GM23338 (cell line): ENCODE measurements at regions not wholly inside any gene's neighbourhood (a gene's known extent, or its start where the extent isn't known, plus 50 kb on each side); places are given as distances from the start of the nearest gene placed in this dataset.

ENCODE experiments used
- ATAC-seq: fragments of 200-7000 bp; cut with Tn5 transposase; 3 replicates; pipeline ENCODE4 v1.9.1; 2020
- DNase-seq: peaks from one replicate; pipeline ENCODE4 v3.0.0-alpha.2; 2015; ENCODE audit warnings: low spot score
- H2AFZ ChIP-seq: fragments of 200-600 bp; sonication (generic); 2 replicates; pipeline ENCODE4 v1.8.0; 2016; ENCODE audit warnings: antibody characterized with exemption, mild to moderate bottlenecking, moderate library complexity
- H3F3A ChIP-seq: fragments of 200-600 bp; sonication (generic); replicated peaks from 2 replicates; pipeline ENCODE4 v1.8.0; 2017; ENCODE audit warnings: antibody characterized with exemption, mixed run types, low read depth
- H3K27ac ChIP-seq: fragments of 200-600 bp; sonication (generic); 2 replicates; pipeline ENCODE4 v1.6.1; 2016; ENCODE audit warnings: low read depth
- H3K27me3 ChIP-seq: fragments of 200-600 bp; sonication (generic); 2 replicates; pipeline ENCODE4 v1.8.0; 2016; ENCODE audit warnings: mild to moderate bottlenecking, mixed run types, moderate library complexity; ENCODE audit not compliant: insufficient read depth
- H3K36me3 ChIP-seq: fragments of 200-600 bp; sonication (generic); 2 replicates; pipeline ENCODE4 v1.8.0; 2016; ENCODE audit warnings: mild to moderate bottlenecking; ENCODE audit not compliant: insufficient read depth
- H3K4me1 ChIP-seq: fragments of 200-600 bp; sonication (generic); 2 replicates; pipeline ENCODE4 v1.8.0; 2016; ENCODE audit warnings: mild to moderate bottlenecking, moderate library complexity; ENCODE audit not compliant: insufficient read depth
- H3K4me2 ChIP-seq: fragments of 200-600 bp; sonication (generic); 2 replicates; pipeline ENCODE4 v1.7.1; 2017; ENCODE audit warnings: mixed run types
- H3K4me3 ChIP-seq: fragments of 200-600 bp; sonication (generic); 2 replicates; pipeline ENCODE4 v1.6.1; 2016; ENCODE audit warnings: mixed run types
- H3K79me2 ChIP-seq: fragments of 200-600 bp; sonication (generic); replicated peaks from 2 replicates; pipeline ENCODE4 v1.8.0; 2017; ENCODE audit warnings: mild to moderate bottlenecking; ENCODE audit not compliant: insufficient read depth
- H3K9me2 ChIP-seq: fragments of 200-600 bp; sonication (generic); 2 replicates; pipeline ENCODE4 v1.8.0; 2017; ENCODE audit not compliant: insufficient read depth
- H4K20me1 ChIP-seq: fragments of 200-600 bp; sonication (generic); replicated peaks from 2 replicates; pipeline ENCODE4 v1.8.0; 2017; ENCODE audit warnings: mild to moderate bottlenecking; ENCODE audit not compliant: insufficient read depth
- H3K27ac Mint-ChIP-seq: 2 replicates; pipeline ENCODE4 v1.8.0; 2020; ENCODE audit warnings: inconsistent platforms, mild to moderate bottlenecking, moderate library complexity, mixed read lengths
- H3K27me3 Mint-ChIP-seq: 3 replicates; pipeline ENCODE4 v1.8.0; 2022; ENCODE audit warnings: low read depth, mild to moderate bottlenecking, moderate library complexity, mixed read lengths, inconsistent platforms; ENCODE audit not compliant: insufficient read depth, poor library complexity
- H3K36me3 Mint-ChIP-seq: 3 replicates; pipeline ENCODE4 v1.8.0; 2021; ENCODE audit warnings: low read depth, mild to moderate bottlenecking, inconsistent platforms, moderate library complexity, mixed read lengths
- H3K4me1 Mint-ChIP-seq: 3 replicates; pipeline ENCODE4 v1.8.0; 2020; ENCODE audit warnings: mild to moderate bottlenecking, inconsistent platforms, mixed read lengths
- H3K4me3 Mint-ChIP-seq: 3 replicates; pipeline ENCODE4 v1.8.0; 2021; ENCODE audit warnings: moderate library complexity, mild to moderate bottlenecking, inconsistent platforms, mixed read lengths
- H3K9me3 Mint-ChIP-seq: 3 replicates; pipeline ENCODE4 v1.8.0; 2020; ENCODE audit warnings: moderate library complexity, mild to moderate bottlenecking, inconsistent platforms, mixed read lengths
- CTCF ChIP-seq, 2 experiments: fragments of 200-600 bp in 1 of 2; sonication (generic) in 1 of 2; conservative IDR thresholded peaks; 2 replicates each; pipeline versions ENCODE4 v1.5.1 to v1.6.1; 2016 to 2017; ENCODE audit warnings: antibody characterized with exemption in 2 of 2, low read depth in 2 of 2, mild to moderate bottlenecking in 2 of 2, moderate library complexity in 1 of 2
- ETS1 ChIP-seq: IDR thresholded peaks from 2 replicates; pipeline ENCODE4 v1.6.1; 2016; ENCODE audit warnings: antibody characterized with exemption
- EZH2phosphoT487 ChIP-seq: fragments of 200-600 bp; sonication (generic); IDR thresholded peaks from one replicate; pipeline ENCODE4 v1.8.1; 2018; ENCODE audit warnings: antibody characterized with exemption; ENCODE audit not compliant: unreplicated experiment
- JUNB ChIP-seq: IDR thresholded peaks from one replicate; pipeline ENCODE4 v1.6.1; 2016; ENCODE audit warnings: antibody characterized with exemption; ENCODE audit not compliant: unreplicated experiment
- NANOG ChIP-seq: IDR thresholded peaks from 2 replicates; pipeline ENCODE4 v1.6.1; 2016; ENCODE audit warnings: antibody characterized with exemption, borderline replicate concordance
- REST ChIP-seq: IDR thresholded peaks from one replicate; pipeline ENCODE4 v1.6.1; 2018; ENCODE audit warnings: antibody characterized with exemption; ENCODE audit not compliant: unreplicated experiment
- TF ChIP-seq, protein P1 (sequence below): fragments of 250-450 bp; sonication (Bioruptor Pico); IDR thresholded peaks from 2 replicates; pipeline ENCODE4 v1.5.0; 2020; ENCODE audit warnings: mild to moderate bottlenecking, moderate library complexity

DNA sequence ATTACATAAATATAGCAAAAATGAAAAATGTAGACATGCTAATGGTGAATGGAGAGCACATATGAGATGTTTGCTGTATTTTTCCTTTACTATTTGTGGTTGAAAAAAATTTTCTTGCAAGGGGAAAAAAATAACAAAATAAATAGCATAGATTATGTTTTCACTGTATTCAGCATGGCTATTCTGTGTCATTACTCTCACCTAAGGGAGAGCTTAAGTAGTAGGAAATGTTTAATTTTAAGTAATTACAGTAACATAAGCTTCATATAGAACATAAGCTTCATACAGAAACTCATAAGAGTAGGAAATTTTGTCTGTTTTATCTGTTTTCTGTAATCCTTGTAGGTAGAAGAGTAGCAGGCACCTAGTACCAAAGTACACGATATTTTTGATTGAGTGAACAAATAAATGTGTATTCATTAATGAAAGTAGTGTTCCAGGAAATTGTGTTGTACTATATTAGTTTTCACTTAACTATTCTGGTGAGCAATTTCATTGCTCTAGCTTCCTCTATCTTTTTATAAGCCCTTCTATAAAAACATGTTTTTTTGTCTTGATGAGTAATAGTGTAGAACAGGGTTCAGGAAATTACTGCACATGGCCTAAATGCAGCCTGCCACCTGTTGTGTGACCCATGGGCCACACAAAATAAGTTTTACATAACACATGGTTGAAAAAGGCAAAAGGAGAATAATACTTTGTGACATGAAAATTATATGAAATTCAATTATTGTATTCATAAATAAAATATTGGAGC is 1025.0 kb upstream of the CDH10 start:
- ATAC-seq (no peak), DNase-seq (no peak)
- no peaks in the 10 kb centered on the region for H4K20me1 ChIP-seq
- no peak overlapping the region for H3K27ac Mint-ChIP-seq
- H3K4me3 ChIP-seq, result no peak overlapping the region
- no peaks in the 10 kb centered on the region for H3K27me3 ChIP-seq
- H2AFZ ChIP-seq, result no peak overlapping the region
- no peak overlapping the region for H3K4me3 Mint-ChIP-seq
- peaks cover 2% of the 10 kb centered on the region for H3K27me3 Mint-ChIP-seq
- H3K27ac ChIP-seq, result no peak overlapping the region
- H3F3A ChIP-seq, result no peaks in the 10 kb centered on the region
- H3K4me2 ChIP-seq, result no peak overlapping the region
- no peak for TF ChIP-seq REST
- no peak for TF ChIP-seq EZH2phosphoT487
- TF ChIP-seq ETS1, result no peak
- TF ChIP-seq JUNB, result no peak
- TF ChIP-seq CTCF (conservative IDR thresholded peaks at IDR 0.05; ENCODE audit: low read depth in 2 of 2), result no peak
- no peaks in the 10 kb centered on the region for H3K4me1 Mint-ChIP-seq
- H3K79me2 ChIP-seq, result no peaks in the 10 kb centered on the region
- no peaks in the 10 kb centered on the region for H3K9me3 Mint-ChIP-seq
- H3K36me3 Mint-ChIP-seq, result no peaks in the 10 kb centered on the region
- no peaks in the 10 kb centered on the region for H3K9me2 ChIP-seq
- H3K4me1 ChIP-seq, result no peaks in the 10 kb centered on the region
- H3K36me3 ChIP-seq, result no peaks in the 10 kb centered on the region

DNA sequence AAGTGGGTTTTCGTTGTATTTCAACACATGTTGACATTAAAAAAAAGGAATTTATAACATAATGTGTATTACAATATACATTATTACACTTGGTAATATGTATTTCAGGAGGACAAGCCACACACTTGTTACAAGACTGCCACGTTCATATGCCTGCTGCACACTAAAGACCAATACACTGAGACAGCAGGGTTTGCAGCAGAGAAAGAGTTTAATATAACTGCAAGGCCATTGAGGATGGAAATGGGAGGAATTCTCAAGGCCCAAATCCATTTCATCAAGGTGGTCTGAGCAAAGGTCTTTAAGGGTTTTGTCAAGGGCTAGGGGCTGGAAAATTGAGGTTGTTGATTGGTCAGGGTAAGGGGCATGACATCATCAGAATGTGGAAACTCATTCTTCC is 1017.8 kb upstream of the CDH10 start:
- H3K27ac Mint-ChIP-seq, result no peak overlapping the region
- no peaks in the 10 kb centered on the region for H3K9me2 ChIP-seq
- H3K27me3 ChIP-seq, result no peaks in the 10 kb centered on the region
- H3K9me3 Mint-ChIP-seq, result peaks cover 10% of the 10 kb centered on the region; the same call in 2 of the 3 replicates
- H3K27ac ChIP-seq, result no peak overlapping the region
- no peaks in the 10 kb centered on the region for H3K79me2 ChIP-seq
- H3K36me3 Mint-ChIP-seq, result peaks cover 5% of the 10 kb centered on the region; the same call in 2 of the 3 replicates
- no peaks in the 10 kb centered on the region for H3K4me1 Mint-ChIP-seq
- H3K4me3 ChIP-seq, result no peak overlapping the region
- ATAC-seq, result no peak
- no peaks in the 10 kb centered on the region for H3F3A ChIP-seq
- H2AFZ ChIP-seq, result no peak overlapping the region
- no peaks in the 10 kb centered on the region for H3K36me3 ChIP-seq
- H4K20me1 ChIP-seq, result no peaks in the 10 kb centered on the region
- H3K4me2 ChIP-seq, result no peak overlapping the region
- H3K4me1 ChIP-seq, result no peaks in the 10 kb centered on the region
- no peak overlapping the region for H3K4me3 Mint-ChIP-seq
- no peaks in the 10 kb centered on the region for H3K27me3 Mint-ChIP-seq
- no peak for DNase-seq
- TF ChIP-seq NANOG (no peak), ETS1 (no peak)
- TF ChIP-seq, protein P1, sequence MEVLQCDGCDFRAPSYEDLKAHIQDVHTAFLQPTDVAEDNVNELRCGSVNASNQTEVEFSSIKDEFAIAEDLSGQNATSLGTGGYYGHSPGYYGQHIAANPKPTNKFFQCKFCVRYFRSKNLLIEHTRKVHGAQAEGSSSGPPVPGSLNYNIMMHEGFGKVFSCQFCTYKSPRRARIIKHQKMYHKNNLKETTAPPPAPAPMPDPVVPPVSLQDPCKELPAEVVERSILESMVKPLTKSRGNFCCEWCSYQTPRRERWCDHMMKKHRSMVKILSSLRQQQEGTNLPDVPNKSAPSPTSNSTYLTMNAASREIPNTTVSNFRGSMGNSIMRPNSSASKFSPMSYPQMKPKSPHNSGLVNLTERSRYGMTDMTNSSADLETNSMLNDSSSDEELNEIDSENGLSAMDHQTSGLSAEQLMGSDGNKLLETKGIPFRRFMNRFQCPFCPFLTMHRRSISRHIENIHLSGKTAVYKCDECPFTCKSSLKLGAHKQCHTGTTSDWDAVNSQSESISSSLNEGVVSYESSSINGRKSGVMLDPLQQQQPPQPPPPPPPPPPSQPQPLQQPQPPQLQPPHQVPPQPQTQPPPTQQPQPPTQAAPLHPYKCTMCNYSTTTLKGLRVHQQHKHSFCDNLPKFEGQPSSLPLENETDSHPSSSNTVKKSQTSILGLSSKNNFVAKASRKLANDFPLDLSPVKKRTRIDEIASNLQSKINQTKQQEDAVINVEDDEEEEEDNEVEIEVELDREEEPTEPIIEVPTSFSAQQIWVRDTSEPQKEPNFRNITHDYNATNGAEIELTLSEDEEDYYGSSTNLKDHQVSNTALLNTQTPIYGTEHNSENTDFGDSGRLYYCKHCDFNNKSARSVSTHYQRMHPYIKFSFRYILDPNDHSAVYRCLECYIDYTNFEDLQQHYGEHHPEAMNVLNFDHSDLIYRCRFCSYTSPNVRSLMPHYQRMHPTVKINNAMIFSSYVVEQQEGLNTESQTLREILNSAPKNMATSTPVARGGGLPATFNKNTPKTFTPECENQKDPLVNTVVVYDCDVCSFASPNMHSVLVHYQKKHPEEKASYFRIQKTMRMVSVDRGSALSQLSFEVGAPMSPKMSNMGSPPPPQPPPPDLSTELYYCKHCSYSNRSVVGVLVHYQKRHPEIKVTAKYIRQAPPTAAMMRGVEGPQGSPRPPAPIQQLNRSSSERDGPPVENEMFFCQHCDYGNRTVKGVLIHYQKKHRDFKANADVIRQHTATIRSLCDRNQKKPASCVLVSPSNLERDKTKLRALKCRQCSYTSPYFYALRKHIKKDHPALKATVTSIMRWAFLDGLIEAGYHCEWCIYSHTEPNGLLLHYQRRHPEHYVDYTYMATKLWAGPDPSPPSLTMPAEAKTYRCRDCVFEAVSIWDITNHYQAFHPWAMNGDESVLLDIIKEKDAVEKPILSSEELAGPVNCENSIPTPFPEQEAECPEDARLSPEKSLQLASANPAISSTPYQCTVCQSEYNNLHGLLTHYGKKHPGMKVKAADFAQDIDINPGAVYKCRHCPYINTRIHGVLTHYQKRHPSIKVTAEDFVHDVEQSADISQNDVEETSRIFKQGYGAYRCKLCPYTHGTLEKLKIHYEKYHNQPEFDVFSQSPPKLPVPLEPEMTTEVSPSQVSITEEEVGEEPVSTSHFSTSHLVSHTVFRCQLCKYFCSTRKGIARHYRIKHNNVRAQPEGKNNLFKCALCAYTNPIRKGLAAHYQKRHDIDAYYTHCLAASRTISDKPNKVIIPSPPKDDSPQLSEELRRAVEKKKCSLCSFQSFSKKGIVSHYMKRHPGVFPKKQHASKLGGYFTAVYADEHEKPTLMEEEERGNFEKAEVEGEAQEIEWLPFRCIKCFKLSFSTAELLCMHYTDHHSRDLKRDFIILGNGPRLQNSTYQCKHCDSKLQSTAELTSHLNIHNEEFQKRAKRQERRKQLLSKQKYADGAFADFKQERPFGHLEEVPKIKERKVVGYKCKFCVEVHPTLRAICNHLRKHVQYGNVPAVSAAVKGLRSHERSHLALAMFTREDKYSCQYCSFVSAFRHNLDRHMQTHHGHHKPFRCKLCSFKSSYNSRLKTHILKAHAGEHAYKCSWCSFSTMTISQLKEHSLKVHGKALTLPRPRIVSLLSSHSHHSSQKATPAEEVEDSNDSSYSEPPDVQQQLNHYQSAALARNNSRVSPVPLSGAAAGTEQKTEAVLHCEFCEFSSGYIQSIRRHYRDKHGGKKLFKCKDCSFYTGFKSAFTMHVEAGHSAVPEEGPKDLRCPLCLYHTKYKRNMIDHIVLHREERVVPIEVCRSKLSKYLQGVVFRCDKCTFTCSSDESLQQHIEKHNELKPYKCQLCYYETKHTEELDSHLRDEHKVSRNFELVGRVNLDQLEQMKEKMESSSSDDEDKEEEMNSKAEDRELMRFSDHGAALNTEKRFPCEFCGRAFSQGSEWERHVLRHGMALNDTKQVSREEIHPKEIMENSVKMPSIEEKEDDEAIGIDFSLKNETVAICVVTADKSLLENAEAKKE, result no peak
